NT2/D1 (cell line): ENCODE measurements at regions not wholly inside any gene's neighbourhood (a gene's known extent, or its start where the extent isn't known, plus 50 kb on each side); places are given as distances from the start of the nearest gene placed in this dataset.

Experiments
- DNase-seq: peaks from one replicate; pipeline ENCODE4 v3.0.0-alpha.2; 2011; ENCODE audit warnings: low read depth, low spot score
- H3K27me3 ChIP-seq: 2 replicates; pipeline ENCODE4 v1.6.0; 2011; ENCODE audit warnings: mild to moderate bottlenecking; ENCODE audit not compliant: insufficient read length, insufficient read depth
- H3K36me3 ChIP-seq: 2 replicates; pipeline ENCODE4 v1.6.1; 2011; ENCODE audit warnings: mild to moderate bottlenecking, low read length, mixed read lengths; ENCODE audit not compliant: insufficient read depth, insufficient read length
- H3K4me1 ChIP-seq: 2 replicates; pipeline ENCODE4 v1.5.1; 2011; ENCODE audit not compliant: insufficient read depth, insufficient read length
- H3K4me3 ChIP-seq: 2 replicates; pipeline ENCODE4 v1.5.1; 2011; ENCODE audit warnings: low read depth; ENCODE audit not compliant: insufficient read length
- H3K9ac ChIP-seq: 2 replicates; pipeline ENCODE4 v1.6.0; 2011; ENCODE audit warnings: low read depth; ENCODE audit not compliant: insufficient read length
- H3K9me3 ChIP-seq: 2 replicates; pipeline ENCODE4 v1.5.1; 2011; ENCODE audit warnings: mild to moderate bottlenecking, low read length; ENCODE audit not compliant: insufficient read depth
- SUZ12 ChIP-seq: IDR thresholded peaks from 2 replicates; pipeline ENCODE4 v1.6.1; 2011; ENCODE audit not compliant: insufficient read length, insufficient read depth; ENCODE audit errors: extremely low read depth
- YY1 ChIP-seq: IDR thresholded peaks from 2 replicates; pipeline ENCODE4 v1.6.1; 2011; ENCODE audit not compliant: insufficient read length, insufficient read depth
- ZNF274 ChIP-seq: IDR thresholded peaks from 2 replicates; pipeline ENCODE4 v1.6.1; 2011; ENCODE audit warnings: mild to moderate bottlenecking, low read depth, low read length

DNA sequence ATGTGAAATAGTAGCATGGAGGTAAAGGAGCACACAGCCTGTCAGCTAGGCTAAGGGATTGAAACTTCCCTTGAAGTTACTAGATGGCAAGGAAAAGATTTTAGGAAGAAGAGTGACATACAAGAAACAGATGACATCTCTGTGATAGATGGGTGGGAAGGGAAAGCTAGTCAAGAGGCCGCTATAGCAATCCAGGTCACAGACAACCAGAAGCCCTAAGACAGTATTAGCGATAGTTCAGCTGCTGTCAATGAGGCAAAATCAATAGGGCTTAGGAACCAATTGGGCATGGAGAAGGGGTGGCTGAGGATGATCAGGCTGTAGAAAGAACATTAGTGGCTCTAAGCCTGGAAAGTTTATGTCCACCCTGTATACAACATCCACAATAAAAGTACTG is 111.1 kb downstream of the GLUL start:
- no peaks in the 10 kb centered on the region for H3K36me3 ChIP-seq
- peaks cover 3% of the 10 kb centered on the region for H3K4me1 ChIP-seq
- no peak overlapping the region for H3K9ac ChIP-seq
- H3K27me3 ChIP-seq: no peaks in the 10 kb centered on the region
- H3K4me3 ChIP-seq: no peak overlapping the region
- no peak for DNase-seq
- no peaks in the 10 kb centered on the region for H3K9me3 ChIP-seq
- TF ChIP-seq ZNF274 (no peak), SUZ12 (no peak), YY1 (no peak)

DNA sequence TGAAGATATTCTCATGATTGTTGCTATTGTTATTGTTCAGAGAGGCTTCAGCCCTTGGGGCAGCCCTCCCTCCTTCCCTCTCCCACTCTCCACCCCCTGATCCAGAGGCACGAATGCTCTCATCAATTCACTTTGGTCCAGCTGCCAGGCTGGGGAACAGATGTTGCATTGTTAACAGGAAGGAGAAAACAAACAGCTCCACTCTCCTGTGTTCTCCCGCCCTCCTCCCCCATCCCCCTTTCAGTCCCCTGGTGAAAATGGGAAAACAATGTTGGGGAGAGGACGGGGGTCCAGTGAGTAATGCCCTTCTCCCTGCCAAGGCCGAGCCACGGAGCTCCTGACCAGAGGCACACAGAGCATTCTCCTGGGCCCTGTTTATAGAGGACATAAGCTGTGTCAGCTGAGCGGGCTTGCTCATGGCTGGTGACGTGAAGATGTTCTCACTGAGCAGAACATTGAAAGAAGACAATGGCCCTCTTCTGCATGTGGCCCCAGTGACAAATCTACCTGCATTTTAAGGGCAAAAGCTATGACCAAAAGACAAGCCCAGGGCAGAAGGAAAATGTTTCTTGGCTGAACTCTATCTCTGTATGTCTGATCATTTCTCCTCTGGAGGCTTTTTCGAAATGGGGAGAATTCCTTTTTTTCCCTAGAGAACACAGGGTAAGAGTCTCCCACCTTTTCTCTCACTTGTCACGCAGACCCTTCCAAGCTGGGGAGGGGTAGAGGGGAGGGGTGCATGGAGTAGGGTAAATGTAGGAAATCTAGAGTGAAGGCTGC is 111.7 kb downstream of the GLUL start:
- Histone ChIP-seq H3K4me1 (peaks cover 3% of the 10 kb centered on the region), H3K36me3 (no peaks in the 10 kb centered on the region), H3K9me3 (no peaks in the 10 kb centered on the region), H3K9ac (no peak overlapping the region), H3K4me3 (no peak overlapping the region), H3K27me3 (no peaks in the 10 kb centered on the region)
- DNase-seq: no peak
- TF ChIP-seq YY1 (no peak), SUZ12 (no peak), ZNF274 (no peak)

GRCh38 chr1:182279302-182279701 is 112.3 kb downstream of the GLUL start:
- H3K4me1 ChIP-seq: peaks cover 3% of the 10 kb centered on the region
- H3K9me3 ChIP-seq: no peaks in the 10 kb centered on the region
- DNase-seq: no peak
- no peak overlapping the region for H3K4me3 ChIP-seq
- H3K9ac ChIP-seq: no peak overlapping the region
- no peak for TF ChIP-seq ZNF274
- no peak for TF ChIP-seq YY1
- no peak for TF ChIP-seq SUZ12
- H3K27me3 ChIP-seq: no peaks in the 10 kb centered on the region
- H3K36me3 ChIP-seq: no peaks in the 10 kb centered on the region

DNA sequence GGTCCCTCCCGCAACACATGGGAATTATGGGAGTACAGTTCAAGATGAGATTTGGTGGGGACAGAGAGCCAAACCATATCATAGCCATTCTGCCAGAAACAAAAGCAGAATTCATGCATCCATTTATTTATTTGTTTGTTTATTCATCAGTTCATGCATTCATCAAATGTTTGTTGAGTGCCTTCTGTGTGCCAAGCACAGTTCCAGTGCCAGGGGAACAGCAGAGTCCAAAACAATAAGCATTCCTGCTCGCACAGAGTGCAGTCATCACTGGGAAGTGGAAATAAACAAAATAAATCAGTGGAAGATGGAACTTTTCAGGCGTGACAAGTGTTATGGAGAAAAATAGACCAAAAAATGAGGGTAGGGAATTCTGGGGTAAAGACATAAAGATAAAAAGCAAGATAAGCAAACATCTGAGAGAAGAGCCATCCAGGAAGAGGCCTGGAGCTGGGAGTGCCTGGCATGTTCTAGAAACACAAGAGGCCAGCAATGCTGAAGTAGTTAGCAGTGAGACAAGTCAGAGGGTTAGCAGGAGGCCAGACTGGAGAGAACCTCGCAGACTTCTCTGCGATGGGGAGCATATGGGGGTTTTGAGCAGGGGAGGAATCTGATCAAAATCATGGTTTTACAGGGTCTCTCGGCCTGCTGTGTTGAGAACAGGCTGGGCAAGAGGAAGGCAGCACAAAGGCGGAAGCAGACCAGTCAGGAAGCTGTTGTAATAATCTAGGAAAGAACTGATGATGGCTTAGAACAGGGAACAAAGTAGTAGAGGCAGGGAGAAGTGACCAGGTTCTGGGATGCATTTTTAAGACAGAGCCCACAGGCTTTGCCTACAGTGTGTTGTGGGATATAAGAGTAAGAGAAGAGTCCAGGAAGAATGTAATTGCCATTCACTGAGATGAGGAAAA is 113.2 kb downstream of the GLUL start:
- Histone ChIP-seq H3K9ac (no peak overlapping the region), H3K27me3 (no peaks in the 10 kb centered on the region), H3K4me3 (no peak overlapping the region), H3K36me3 (no peaks in the 10 kb centered on the region), H3K4me1 (peaks cover 3% of the 10 kb centered on the region), H3K9me3 (no peaks in the 10 kb centered on the region)
- TF ChIP-seq ZNF274 (no peak), SUZ12 (no peak), YY1 (no peak)
- DNase-seq: no peak

- no peaks in the 10 kb centered on the region for H3K9me3 ChIP-seq
- no peaks in the 10 kb centered on the region for H3K4me1 ChIP-seq
- H3K4me3 ChIP-seq: no peak overlapping the region
- H3K27me3 ChIP-seq: no peaks in the 10 kb centered on the region
- no peak for TF ChIP-seq SUZ12
- no peak for TF ChIP-seq YY1
- TF ChIP-seq ZNF274: no peak
- no peak overlapping the region for H3K9ac ChIP-seq
- H3K36me3 ChIP-seq: no peaks in the 10 kb centered on the region
- DNase-seq: no peak
Observed at GRCh38 chr1:182275271-182275670, 116.3 kb downstream of the GLUL start.

GRCh38 chr1:182274618-182275017 is 117.0 kb downstream of the GLUL start:
- H3K9me3 ChIP-seq: no peaks in the 10 kb centered on the region
- H3K4me3 ChIP-seq: no peak overlapping the region
- TF ChIP-seq YY1 (no peak), SUZ12 (no peak), ZNF274 (no peak)
- no peaks in the 10 kb centered on the region for H3K27me3 ChIP-seq
- DNase-seq: no peak
- no peak overlapping the region for H3K9ac ChIP-seq
- no peaks in the 10 kb centered on the region for H3K36me3 ChIP-seq
- H3K4me1 ChIP-seq: no peaks in the 10 kb centered on the region

- no peak overlapping the region for H3K4me3 ChIP-seq
- H3K36me3 ChIP-seq: no peaks in the 10 kb centered on the region
- no peak overlapping the region for H3K9ac ChIP-seq
- no peaks in the 10 kb centered on the region for H3K4me1 ChIP-seq
- TF ChIP-seq YY1 (no peak), SUZ12 (no peak), ZNF274 (no peak)
- DNase-seq: no peak
- no peaks in the 10 kb centered on the region for H3K9me3 ChIP-seq
- H3K27me3 ChIP-seq: no peaks in the 10 kb centered on the region
Observed at GRCh38 chr1:182270731-182271130, 120.9 kb downstream of the GLUL start.
